ENCODE measurements at regions not wholly inside any gene's neighbourhood (a gene's known extent, or its start where the extent isn't known, plus 50 kb on each side); places are given as distances from the start of the nearest gene placed in this dataset.

DNA sequence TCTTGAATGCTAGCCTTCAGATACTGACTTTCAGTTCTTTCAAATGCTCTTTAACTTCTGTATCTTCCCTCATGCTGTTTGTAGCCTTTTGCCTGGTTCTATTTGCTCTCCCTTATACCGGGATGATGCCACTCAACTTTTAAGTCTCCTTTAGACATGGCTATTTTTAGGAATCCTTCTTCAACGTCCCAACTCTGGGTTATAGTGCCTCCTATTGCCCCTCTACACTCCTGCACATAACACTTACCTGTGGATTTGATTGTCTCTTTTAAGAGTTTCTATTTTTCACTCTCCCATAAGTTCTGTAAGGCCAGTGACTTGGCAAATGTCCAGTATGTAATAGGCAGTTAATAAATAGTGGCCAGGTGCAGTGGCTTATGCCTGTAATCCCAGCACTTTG lies 343.0 kb downstream of the KLF5 start:
- TF ChIP-seq, protein P1, sequence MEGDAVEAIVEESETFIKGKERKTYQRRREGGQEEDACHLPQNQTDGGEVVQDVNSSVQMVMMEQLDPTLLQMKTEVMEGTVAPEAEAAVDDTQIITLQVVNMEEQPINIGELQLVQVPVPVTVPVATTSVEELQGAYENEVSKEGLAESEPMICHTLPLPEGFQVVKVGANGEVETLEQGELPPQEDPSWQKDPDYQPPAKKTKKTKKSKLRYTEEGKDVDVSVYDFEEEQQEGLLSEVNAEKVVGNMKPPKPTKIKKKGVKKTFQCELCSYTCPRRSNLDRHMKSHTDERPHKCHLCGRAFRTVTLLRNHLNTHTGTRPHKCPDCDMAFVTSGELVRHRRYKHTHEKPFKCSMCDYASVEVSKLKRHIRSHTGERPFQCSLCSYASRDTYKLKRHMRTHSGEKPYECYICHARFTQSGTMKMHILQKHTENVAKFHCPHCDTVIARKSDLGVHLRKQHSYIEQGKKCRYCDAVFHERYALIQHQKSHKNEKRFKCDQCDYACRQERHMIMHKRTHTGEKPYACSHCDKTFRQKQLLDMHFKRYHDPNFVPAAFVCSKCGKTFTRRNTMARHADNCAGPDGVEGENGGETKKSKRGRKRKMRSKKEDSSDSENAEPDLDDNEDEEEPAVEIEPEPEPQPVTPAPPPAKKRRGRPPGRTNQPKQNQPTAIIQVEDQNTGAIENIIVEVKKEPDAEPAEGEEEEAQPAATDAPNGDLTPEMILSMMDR (conservative IDR thresholded peaks at IDR 0.05; ENCODE audit: low read depth, low read length): 0 out of 2 replicates have a peak, but pooled peaks have one; percentile 14
- TF ChIP-seq EZH2 (IDR thresholded peaks at IDR 0.05; ENCODE audit: low read length, unreplicated experiment) (no peak), EZH2phosphoT487 (IDR thresholded peaks at IDR 0.05; ENCODE audit: borderline replicate concordance, low read length) (no peak)

Measured in PC-3 (cell line).